NCI-H1694 treated with DMSO at 0.1 percent for 48 hours (cell line): ENCODE measurements at regions not wholly inside any gene's neighbourhood (a gene's known extent, or its start where the extent isn't known, plus 50 kb on each side); places are given as distances from the start of the nearest gene placed in this dataset.
"Not testable (repeated sequence)": the region's sequence is repeated elsewhere in the genome, so short reads cannot be mapped to it uniquely, and the experiment has no call there.

ENCODE experiments used
- DNase-seq: peaks from one replicate; lab custom pipeline; 2025; lab: John Stamatoyannopoulos, UW

DNA sequence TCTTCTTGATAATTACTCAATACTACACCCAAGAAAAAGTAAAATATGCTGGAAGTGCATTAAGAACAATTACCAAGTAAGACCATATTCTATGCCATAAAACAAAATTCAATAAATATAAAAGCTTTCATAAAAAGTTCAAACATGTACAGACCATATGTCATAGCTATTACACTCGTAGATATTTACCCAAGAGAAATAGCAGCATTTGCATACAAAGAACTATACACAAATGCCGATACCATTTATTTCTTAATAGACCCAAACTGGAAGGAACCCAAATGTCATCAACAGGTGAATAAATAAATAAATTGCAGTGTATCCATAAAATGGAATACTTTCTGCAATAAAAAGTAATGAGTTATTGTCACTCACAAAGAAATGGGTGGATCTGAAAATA, 78.3 kb upstream of the SLC16A7 start:
- no peak for DNase-seq

GRCh38 chr12:59500915-59501314, 94.9 kb upstream of the SLC16A7 start:
- DNase-seq: no peak

- no peak for DNase-seq
Observed at GRCh38 chr12:59500335-59500734, 95.5 kb upstream of the SLC16A7 start.

DNA sequence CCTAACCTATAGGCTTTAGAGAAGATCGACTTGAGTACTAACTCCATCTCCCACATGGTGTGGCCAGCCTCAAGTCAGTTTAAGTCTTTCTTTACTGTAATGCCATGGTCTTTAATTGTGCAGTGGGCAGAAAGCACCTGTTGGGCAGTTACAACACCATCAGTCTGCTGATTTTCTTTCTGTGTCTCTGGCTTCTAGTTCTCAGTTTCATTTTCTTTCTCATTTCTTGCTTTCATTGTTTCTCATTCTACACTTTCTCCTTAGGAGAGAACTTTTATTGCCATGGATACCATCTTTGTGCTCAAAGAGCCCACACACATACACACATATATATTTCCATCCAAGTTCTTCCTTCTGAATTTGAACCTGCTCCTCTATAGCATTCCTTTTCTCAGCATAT, 96.1 kb upstream of the SLC16A7 start:
- DNase-seq: no peak

DNA sequence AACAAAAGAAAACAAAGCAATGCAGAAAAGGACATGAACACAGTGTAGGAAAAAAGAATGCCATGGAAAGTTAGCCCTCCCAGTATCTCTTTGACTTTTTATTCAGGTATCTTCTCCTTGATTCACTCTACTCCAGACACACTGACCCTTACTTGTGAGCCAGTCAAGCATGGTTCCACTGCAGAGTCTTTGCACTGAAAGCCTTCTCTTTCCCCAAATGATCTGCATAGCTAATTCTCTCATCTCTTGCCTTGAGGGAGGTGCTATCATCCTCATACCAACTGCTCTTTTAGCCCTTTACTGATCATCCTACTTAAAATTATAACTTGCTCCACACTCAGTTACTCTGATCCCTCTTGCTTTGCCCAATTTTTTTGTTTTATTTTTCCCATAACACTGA, 101.2 kb upstream of the SLC16A7 start:
- no peak for DNase-seq

GRCh38 chr12:59491877-59492276, 104.0 kb upstream of the SLC16A7 start:
- no peak for DNase-seq

DNA sequence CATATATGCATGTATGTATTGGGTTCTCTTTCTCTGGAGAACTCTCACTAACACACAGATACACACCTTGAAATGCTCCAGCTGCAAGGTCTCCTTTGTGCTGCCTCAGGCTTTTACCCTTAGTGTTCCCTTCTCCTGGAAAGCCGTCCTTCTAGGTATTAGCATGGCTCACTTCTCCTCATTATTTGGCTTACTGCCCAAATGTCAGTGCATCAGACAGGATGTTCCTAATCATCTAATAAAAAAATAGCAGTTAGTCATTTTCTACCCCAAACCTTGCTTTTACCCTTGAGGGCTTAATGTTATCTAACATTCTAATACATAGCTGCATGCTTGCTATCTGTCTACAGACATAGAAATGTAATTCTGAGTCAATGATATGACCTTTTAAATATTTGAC, 109.0 kb upstream of the SLC16A7 start:
- DNase-seq: no peak

GRCh38 chr12:59484575-59484974, 111.3 kb upstream of the SLC16A7 start:
- no peak for DNase-seq

DNA sequence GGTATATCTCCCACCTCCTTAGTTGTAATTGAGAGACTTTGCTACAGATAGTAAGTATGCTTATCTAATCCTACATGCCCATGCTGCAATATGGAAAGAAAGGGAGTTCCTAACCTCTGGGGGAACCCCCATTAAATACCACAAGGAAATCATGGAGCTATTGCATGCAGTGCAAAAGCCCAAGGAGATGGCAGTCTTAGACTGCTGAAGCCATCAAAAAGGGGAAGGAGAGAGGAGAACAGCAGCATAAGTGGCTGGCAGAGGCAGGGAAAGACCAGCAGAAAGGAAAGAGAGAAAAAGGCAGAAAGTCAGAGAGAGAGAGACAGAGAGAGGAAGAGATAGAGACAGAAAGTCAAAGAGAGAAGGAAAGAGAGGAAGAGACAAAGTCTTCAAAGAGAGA, 121.6 kb upstream of the SLC16A7 start:
- not testable (repeated sequence) for DNase-seq

GRCh38 chr12:59472273-59472672, 123.6 kb upstream of the SLC16A7 start:
- no peak for DNase-seq

GRCh38 chr12:59459966-59460660, 135.7 kb upstream of the SLC16A7 start:
- DNase-seq: no peak

- no peak for DNase-seq
Observed at GRCh38 chr12:59453475-59453874, 142.4 kb upstream of the SLC16A7 start.

DNA sequence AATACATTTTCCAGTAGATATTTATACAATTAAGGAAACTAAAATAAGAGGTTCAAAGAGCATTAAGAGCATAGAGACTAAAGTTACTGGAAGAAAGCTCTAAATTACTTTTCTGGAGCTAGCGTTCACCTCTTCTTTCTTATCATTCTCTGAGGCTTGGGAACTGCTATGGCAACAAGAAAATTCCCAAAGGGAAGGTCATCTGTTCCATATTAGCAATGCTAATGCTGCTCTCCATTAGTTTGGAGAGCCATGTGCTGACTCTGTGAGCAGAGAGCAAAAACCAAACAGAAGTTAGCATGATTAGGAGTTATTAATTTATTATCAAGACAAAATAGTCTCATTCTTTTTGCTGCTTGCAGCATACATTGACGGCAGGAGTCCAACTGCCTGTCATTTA, 143.1 kb upstream of the SLC16A7 start:
- no peak for DNase-seq

DNA sequence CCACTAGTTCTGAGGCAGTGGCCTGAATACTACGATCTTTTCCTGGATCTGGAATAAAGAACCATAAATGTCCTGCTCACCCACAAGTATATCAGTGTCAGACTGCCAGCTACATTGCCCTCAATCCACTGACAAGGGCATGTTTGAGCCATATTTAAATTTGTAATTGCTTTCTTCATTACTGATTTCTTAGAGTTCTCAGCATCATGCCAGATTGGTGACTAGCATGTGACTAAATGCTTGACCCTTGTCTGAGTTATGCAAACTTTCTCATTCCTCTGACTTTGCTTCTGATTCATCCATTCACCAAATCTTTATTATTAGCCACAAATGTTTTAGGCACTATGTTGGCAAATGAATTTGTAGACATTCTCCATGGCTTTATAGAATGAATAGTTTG, 143.6 kb upstream of the SLC16A7 start:
- DNase-seq: no peak

DNA sequence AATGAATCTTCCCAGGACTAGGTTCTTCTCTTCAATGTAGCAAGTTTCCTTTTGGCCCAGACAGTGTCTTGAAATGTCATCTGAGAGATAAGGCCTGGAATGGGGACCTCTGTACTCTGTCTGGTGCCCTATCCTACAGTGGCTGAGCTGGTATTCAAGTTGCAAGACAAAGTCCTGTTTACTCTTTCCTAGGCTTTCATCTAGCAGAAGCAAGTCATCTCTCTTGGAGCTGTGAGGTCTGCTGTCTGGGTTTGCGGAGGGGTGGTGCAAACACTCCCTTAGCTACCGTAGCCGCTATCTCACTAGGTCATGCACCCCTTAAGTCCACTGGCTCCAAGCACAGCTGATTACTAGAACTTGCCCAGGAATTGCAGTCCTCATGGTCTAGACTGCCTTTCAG, 149.7 kb upstream of the SLC16A7 start:
- DNase-seq: no peak

- no peak for DNase-seq
Observed at GRCh38 chr12:59444932-59445331, 150.9 kb upstream of the SLC16A7 start.

DNA sequence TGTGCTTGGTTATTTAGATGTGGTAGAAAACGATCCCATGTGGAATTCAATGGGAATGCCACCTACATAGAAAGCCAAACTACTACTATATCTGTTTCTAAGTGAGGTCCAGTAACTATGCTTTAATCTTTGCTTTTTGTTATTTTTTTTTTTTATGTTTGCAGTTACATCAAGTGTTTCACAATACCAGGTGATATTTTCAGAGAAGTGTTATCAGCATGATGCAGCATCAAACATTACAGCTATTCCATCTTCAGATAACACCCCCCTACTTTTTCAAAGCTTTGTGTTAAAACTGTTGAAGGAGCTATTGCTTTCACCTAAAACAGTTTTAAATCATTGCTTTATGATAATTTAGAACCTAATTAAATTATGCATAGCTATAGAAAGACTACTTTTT, 163.8 kb upstream of the SLC16A7 start:
- DNase-seq: no peak

DNA sequence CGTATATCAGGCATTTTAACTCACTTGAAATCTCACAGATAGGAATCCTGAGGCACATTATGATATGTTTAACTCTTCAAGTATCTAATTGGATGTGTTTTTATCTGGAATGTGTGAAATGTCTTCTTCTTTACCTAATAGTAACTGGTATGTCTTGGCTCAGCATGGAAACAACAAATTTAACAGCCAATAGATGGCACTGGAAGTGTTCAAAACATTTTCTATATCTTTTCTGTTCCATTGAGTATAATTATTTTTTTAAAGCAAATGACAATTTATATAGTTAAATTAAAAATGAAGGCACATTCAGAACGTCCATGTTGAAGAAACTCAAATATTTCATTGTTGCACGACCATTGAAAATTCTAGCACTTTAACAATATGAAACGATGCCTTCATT, 164.6 kb upstream of the SLC16A7 start:
- peak; percentile 9 for DNase-seq

DNA sequence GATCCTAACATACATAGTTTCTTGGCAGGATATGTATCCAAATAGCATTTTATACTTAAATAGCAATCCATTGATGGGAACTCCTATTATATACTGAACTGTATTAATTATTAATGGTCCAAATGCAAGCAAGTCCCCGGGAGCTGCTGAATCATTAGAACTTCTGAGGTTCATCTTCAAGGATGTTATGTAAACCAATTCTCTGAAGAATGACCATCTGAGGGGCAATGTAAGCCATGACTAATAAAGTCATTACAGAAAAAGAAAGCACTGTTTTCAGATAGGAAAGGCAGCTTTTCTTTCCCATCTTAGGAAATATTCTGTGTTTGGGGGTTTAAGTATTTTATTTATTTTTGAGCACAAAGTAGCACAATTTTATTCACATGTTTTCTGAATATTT, 166.1 kb upstream of the SLC16A7 start:
- no peak for DNase-seq

DNA sequence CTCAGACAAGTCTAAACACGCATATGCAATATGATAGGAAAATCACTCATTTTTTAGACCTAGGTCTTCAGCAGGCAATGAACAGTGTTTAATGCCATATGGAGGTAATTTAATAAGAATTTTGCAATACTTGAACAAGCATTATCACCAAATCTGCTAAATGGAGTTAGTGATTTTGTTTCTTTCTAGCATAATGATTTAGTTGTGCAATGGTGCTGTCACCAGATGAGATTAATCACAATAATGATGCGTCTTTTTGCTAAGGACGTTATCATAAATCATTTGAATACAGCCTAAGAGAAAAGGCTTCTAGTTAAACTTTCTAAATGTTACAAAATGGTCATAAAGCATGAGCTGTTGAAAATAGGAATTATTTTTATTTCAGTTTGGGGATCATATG, 170.0 kb upstream of the SLC16A7 start:
- peak; percentile 12 for DNase-seq

DNA sequence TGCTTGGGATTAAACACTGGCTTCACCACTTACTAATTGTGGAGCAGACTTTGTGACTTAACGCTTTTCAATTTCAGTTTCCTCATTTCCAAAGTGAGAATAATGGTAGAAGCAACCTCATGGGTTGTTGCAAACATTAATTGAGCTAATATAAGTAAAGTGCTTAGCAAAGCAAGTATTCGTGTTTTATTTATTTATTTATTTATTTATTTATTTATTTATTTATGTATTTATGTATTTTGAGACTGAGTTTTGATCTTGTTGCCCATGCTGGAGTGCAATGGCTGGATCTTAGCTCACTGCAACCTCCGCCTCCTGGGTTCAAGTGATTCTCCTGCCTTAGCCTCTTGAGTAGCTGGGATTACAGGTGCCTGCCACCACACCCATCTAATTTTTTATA, 171.2 kb upstream of the SLC16A7 start:
- not testable (repeated sequence) for DNase-seq

- no peak for DNase-seq
Observed at GRCh38 chr12:59414051-59414450, 181.8 kb upstream of the SLC16A7 start.

- no peak for DNase-seq
Observed at GRCh38 chr12:59408431-59408830, 187.4 kb upstream of the SLC16A7 start.

DNA sequence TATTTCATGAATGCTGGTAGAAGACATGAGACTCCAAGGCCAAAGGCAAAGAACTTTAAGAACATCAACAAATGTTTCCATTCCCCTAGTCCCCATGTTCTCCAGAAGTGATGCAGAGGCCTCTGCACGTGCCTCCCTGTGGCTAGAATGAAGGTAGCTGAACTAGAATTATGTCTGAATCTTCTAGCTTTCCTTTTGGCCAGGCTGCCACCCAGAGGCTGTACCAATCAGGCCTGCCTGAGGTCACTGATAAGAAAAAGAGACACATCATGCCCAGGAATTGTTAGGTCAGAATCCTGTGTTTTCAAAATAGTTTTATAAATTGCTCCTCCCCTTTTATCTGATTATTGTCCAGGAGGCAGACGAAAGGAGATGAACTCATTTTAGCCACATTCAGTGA, 188.0 kb upstream of the SLC16A7 start:
- DNase-seq: no peak

GRCh38 chr12:59405992-59406391, 189.8 kb upstream of the SLC16A7 start:
- no peak for DNase-seq
